ENCODE measurements at regions not wholly inside any gene's neighbourhood (a gene's known extent, or its start where the extent isn't known, plus 50 kb on each side); places are given as distances from the start of the nearest gene placed in this dataset.

DNA sequence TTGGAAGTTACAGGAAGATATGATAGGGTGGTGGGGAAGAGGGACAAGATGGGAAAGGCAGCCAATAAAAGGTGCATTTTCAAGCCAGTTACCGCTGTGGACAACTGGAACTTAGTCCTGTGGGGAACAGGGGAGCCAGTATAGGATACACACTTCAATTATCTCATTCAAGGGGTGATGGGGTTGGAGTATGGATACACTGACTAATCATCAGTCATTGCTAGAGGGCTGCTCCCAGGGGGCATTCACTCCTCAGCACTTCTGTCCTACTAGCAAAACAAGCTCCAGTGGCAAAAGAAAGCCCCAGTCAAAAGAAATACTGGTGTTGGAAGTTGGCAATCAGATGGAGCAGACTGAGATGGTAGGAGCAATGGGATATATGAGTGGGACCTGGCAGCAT, 183.4 kb upstream of the GADL1 start:
- TF ChIP-seq, protein P1, sequence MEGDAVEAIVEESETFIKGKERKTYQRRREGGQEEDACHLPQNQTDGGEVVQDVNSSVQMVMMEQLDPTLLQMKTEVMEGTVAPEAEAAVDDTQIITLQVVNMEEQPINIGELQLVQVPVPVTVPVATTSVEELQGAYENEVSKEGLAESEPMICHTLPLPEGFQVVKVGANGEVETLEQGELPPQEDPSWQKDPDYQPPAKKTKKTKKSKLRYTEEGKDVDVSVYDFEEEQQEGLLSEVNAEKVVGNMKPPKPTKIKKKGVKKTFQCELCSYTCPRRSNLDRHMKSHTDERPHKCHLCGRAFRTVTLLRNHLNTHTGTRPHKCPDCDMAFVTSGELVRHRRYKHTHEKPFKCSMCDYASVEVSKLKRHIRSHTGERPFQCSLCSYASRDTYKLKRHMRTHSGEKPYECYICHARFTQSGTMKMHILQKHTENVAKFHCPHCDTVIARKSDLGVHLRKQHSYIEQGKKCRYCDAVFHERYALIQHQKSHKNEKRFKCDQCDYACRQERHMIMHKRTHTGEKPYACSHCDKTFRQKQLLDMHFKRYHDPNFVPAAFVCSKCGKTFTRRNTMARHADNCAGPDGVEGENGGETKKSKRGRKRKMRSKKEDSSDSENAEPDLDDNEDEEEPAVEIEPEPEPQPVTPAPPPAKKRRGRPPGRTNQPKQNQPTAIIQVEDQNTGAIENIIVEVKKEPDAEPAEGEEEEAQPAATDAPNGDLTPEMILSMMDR (IDR thresholded peaks at IDR 0.05), result no peak
- no peak for TF ChIP-seq POLR2A (IDR thresholded peaks at IDR 0.05)
